Neural progenitor cell (in vitro differentiated cells): ENCODE measurements at regions not wholly inside any gene's neighbourhood (a gene's known extent, or its start where the extent isn't known, plus 50 kb on each side); places are given as distances from the start of the nearest gene placed in this dataset.
"Not testable (repeated sequence)": the region's sequence is repeated elsewhere in the genome, so short reads cannot be mapped to it uniquely, and the experiment has no call there.

Experiments
- DNase-seq: peaks from one replicate; pipeline ENCODE4 v3.0.0-alpha.2; 2016; ENCODE audit warnings: low spot score
- H2AFZ ChIP-seq: fragments of 200-600 bp; sonication (generic); replicated peaks from 2 replicates; pipeline ENCODE4 v1.6.1; 2016; ENCODE audit warnings: antibody characterized with exemption
- H3F3A ChIP-seq: fragments of 200-600 bp; sonication (generic); 2 replicates; pipeline ENCODE4 v1.6.1; 2016; ENCODE audit warnings: antibody characterized with exemption, low read depth
- H3K27ac ChIP-seq: fragments of 200-600 bp; sonication (generic); 2 replicates; pipeline ENCODE4 v1.5.1; 2016; ENCODE audit warnings: mild to moderate bottlenecking
- H3K27me3 ChIP-seq: fragments of 200-600 bp; sonication (generic); 2 replicates; pipeline ENCODE4 v1.6.1; 2016; ENCODE audit warnings: mild to moderate bottlenecking, moderate library complexity
- H3K36me3 ChIP-seq: fragments of 200-600 bp; sonication (generic); 2 replicates; pipeline ENCODE4 v1.5.1; 2016
- H3K4me1 ChIP-seq: fragments of 200-600 bp; sonication (generic); 2 replicates; pipeline ENCODE4 v1.6.1; 2016; ENCODE audit warnings: mixed run types
- H3K4me2 ChIP-seq: fragments of 200-600 bp; sonication (generic); 2 replicates; pipeline ENCODE4 v1.6.1; 2016
- H3K4me3 ChIP-seq: fragments of 200-600 bp; sonication (generic); 2 replicates; pipeline ENCODE4 v1.5.1; 2016
- H3K79me2 ChIP-seq: fragments of 200-600 bp; sonication (generic); 2 replicates; pipeline ENCODE4 v1.6.1; 2016; ENCODE audit warnings: low read depth
- H3K9ac ChIP-seq: fragments of 200-600 bp; sonication (generic); 2 replicates; pipeline ENCODE4 v1.6.1; 2016
- H3K9me3 ChIP-seq: fragments of 200-600 bp; sonication (generic); 2 replicates; pipeline ENCODE4 v1.5.1; 2016; ENCODE audit warnings: low read depth
- H4K20me1 ChIP-seq: fragments of 200-600 bp; sonication (generic); 2 replicates; pipeline ENCODE4 v1.6.1; 2016; ENCODE audit warnings: low read depth
- H3K27ac Mint-ChIP-seq: 3 replicates; pipeline ENCODE4 v1.8.0; 2021; ENCODE audit warnings: mixed read lengths
- H3K27me3 Mint-ChIP-seq: 2 replicates; pipeline ENCODE4 v1.8.0; 2022; ENCODE audit warnings: low read depth, mild to moderate bottlenecking, inconsistent platforms, moderate library complexity, mixed read lengths; ENCODE audit not compliant: insufficient read depth
- H3K36me3 Mint-ChIP-seq: 3 replicates; pipeline ENCODE4 v1.8.0; 2021; ENCODE audit warnings: mixed read lengths
- H3K4me1 Mint-ChIP-seq: 3 replicates; pipeline ENCODE4 v1.8.0; 2021; ENCODE audit warnings: mixed read lengths
- H3K4me3 Mint-ChIP-seq: 3 replicates; pipeline ENCODE4 v1.8.0; 2021; ENCODE audit warnings: mild to moderate bottlenecking, moderate library complexity, mixed read lengths
- H3K9me3 Mint-ChIP-seq: 3 replicates; pipeline ENCODE4 v1.8.0; 2020; ENCODE audit warnings: mixed read lengths
- CTCF ChIP-seq: fragments of 200-600 bp; sonication (generic); IDR thresholded peaks from 2 replicates; pipeline ENCODE4 v1.5.1; 2017; ENCODE audit warnings: antibody characterized with exemption, mild to moderate bottlenecking
- EZH2 ChIP-seq: fragments of 200-600 bp; sonication (generic); IDR thresholded peaks from 2 replicates; pipeline ENCODE4 v1.6.1; 2017; ENCODE audit warnings: antibody characterized with exemption, mild to moderate bottlenecking, moderate library complexity
- EZH2phosphoT487 ChIP-seq: fragments of 200-600 bp; sonication (generic); IDR thresholded peaks from 2 replicates; pipeline ENCODE4 v1.6.1; 2017; ENCODE audit warnings: antibody characterized with exemption

- not testable (repeated sequence) for H3K36me3 Mint-ChIP-seq, H3K27ac ChIP-seq, DNase-seq, H4K20me1 ChIP-seq, H3K27ac Mint-ChIP-seq, H2AFZ ChIP-seq, H3K4me1 ChIP-seq, H3K4me2 ChIP-seq, H3K36me3 ChIP-seq, H3F3A ChIP-seq, H3K4me3 ChIP-seq, H3K9me3 Mint-ChIP-seq, H3K9ac ChIP-seq, H3K27me3 Mint-ChIP-seq, H3K9me3 ChIP-seq, H3K27me3 ChIP-seq, H3K4me3 Mint-ChIP-seq, H3K79me2 ChIP-seq
- peaks cover 14% of the 10 kb centered on the region for H3K4me1 Mint-ChIP-seq
These were observed 84.3 kb downstream of the IRS2 start for GRCh38 chr13:109702030-109702597.

GRCh38 chr13:109700176-109700575, 86.2 kb downstream of the IRS2 start:
- H3K79me2 ChIP-seq, result no peaks in the 10 kb centered on the region
- Mint-ChIP-seq H3K9me3 (peaks cover 2% of the 10 kb centered on the region), H3K4me3 (no peak overlapping the region)

GRCh38 chr13:109699628-109700071, 86.7 kb downstream of the IRS2 start:
- peaks cover 2% of the 10 kb centered on the region for H3K9me3 Mint-ChIP-seq
- Histone ChIP-seq H3K27me3 (no peaks in the 10 kb centered on the region), H3K36me3 (no peaks in the 10 kb centered on the region), H3K9ac (no peak overlapping the region), H3F3A (peaks cover 3% of the 10 kb centered on the region), H3K4me3 (no peak overlapping the region), H2AFZ (peak overlapping the region; percentile 7), H4K20me1 (no peaks in the 10 kb centered on the region), H3K79me2 (no peaks in the 10 kb centered on the region), H3K27ac (no peak overlapping the region), H3K4me1 (peaks cover 6% of the 10 kb centered on the region), H3K4me2 (no peak overlapping the region), H3K9me3 (no peaks in the 10 kb centered on the region)
- no peak overlapping the region for H3K27ac Mint-ChIP-seq
- H3K4me1 Mint-ChIP-seq, result peaks cover 12% of the 10 kb centered on the region
- H3K27me3 Mint-ChIP-seq, result peaks cover 2% of the 10 kb centered on the region
- DNase-seq, result peak; percentile 22
- no peak overlapping the region for H3K4me3 Mint-ChIP-seq
- H3K36me3 Mint-ChIP-seq, result no peaks in the 10 kb centered on the region
- TF ChIP-seq EZH2, result no peak
- no peak for TF ChIP-seq EZH2phosphoT487
- peak; percentile 56 for TF ChIP-seq CTCF

More at GRCh38 chr13:109700176-109700575, 86.2 kb downstream of the IRS2 start:
- no peak for DNase-seq
- TF ChIP-seq EZH2phosphoT487, result no peak
- TF ChIP-seq CTCF, result no peak
- no peak for TF ChIP-seq EZH2
- Mint-ChIP-seq H3K36me3 (no peaks in the 10 kb centered on the region), H3K27ac (peak overlapping the region; percentile 13), H3K4me1 (peaks cover 12% of the 10 kb centered on the region), H3K27me3 (peaks cover 2% of the 10 kb centered on the region)
- H3K27me3 ChIP-seq, result no peaks in the 10 kb centered on the region
- no peaks in the 10 kb centered on the region for H3F3A ChIP-seq
- H2AFZ ChIP-seq, result no peak overlapping the region
- no peak overlapping the region for H3K9ac ChIP-seq
- H3K27ac ChIP-seq, result no peak overlapping the region
- H3K9me3 ChIP-seq, result no peaks in the 10 kb centered on the region
- H3K36me3 ChIP-seq, result no peaks in the 10 kb centered on the region
- H3K4me1 ChIP-seq, result peaks cover 6% of the 10 kb centered on the region
- H4K20me1 ChIP-seq, result no peaks in the 10 kb centered on the region
- H3K4me3 ChIP-seq, result no peak overlapping the region
- H3K4me2 ChIP-seq, result no peak overlapping the region

- Mint-ChIP-seq H3K27ac (no peak overlapping the region), H3K9me3 (no peaks in the 10 kb centered on the region), H3K36me3 (no peaks in the 10 kb centered on the region), H3K4me3 (no peak overlapping the region), H3K4me1 (peaks cover 12% of the 10 kb centered on the region), H3K27me3 (peaks cover 2% of the 10 kb centered on the region)
- no peaks in the 10 kb centered on the region for H3K79me2 ChIP-seq
- peaks cover 3% of the 10 kb centered on the region for H3F3A ChIP-seq
- H3K27me3 ChIP-seq, result no peaks in the 10 kb centered on the region
- H4K20me1 ChIP-seq, result no peaks in the 10 kb centered on the region
- H3K36me3 ChIP-seq, result no peaks in the 10 kb centered on the region
- H2AFZ ChIP-seq, result no peak overlapping the region
- H3K9me3 ChIP-seq, result no peaks in the 10 kb centered on the region
- H3K9ac ChIP-seq, result no peak overlapping the region
- peaks cover 6% of the 10 kb centered on the region for H3K4me1 ChIP-seq
- DNase-seq, result no peak
- no peak overlapping the region for H3K4me3 ChIP-seq
- H3K27ac ChIP-seq, result no peak overlapping the region
- TF ChIP-seq CTCF, result no peak
- no peak for TF ChIP-seq EZH2phosphoT487
- TF ChIP-seq EZH2, result no peak
- no peak overlapping the region for H3K4me2 ChIP-seq
These were observed 87.6 kb downstream of the IRS2 start for GRCh38 chr13:109698779-109699178.
